ENCODE measurements at regions not wholly inside any gene's neighbourhood (a gene's known extent, or its start where the extent isn't known, plus 50 kb on each side); places are given as distances from the start of the nearest gene placed in this dataset.

GRCh38 chr3:66744521-66744920 is 243.7 kb upstream of the LRIG1 start:
- Histone ChIP-seq H4K91ac (replicated peaks; ENCODE audit: insufficient read length, low read length) (no peak overlapping the region), H3K27ac (ENCODE audit: low read depth, low read length) (no peak overlapping the region), H2BK20ac (ENCODE audit: low read length) (no peak overlapping the region), H3K14ac (ENCODE audit: insufficient read length) (no peak overlapping the region), H3K4me3 (ENCODE audit: extremely low read depth in 1 of 4, insufficient read depth in 2 of 4, low read depth in 3 of 4, low read length in 4 of 4) (no peak overlapping the region), H4K8ac (ENCODE audit: extremely low read depth, insufficient read depth, low read length) (no peak overlapping the region), H4K20me1 (replicated peaks in 1 of 2; ENCODE audit: control insufficient read depth in 1 of 2, insufficient read depth in 2 of 2, low read length in 2 of 2) (no peaks in the 10 kb centered on the region), H2BK120ac (replicated peaks; ENCODE audit: low read depth, low read length) (no peak overlapping the region), H3K79me1 (ENCODE audit: low read depth, low read length) (no peaks in the 10 kb centered on the region), H2BK5ac (ENCODE audit: low read depth, low read length) (no peak overlapping the region), H2BK12ac (ENCODE audit: low read depth, low read length) (no peak overlapping the region), H3K23me2 (ENCODE audit: low read depth, low read length) (no peaks in the 10 kb centered on the region), H3K36me3 (ENCODE audit: control insufficient read depth in 2 of 4, insufficient read depth in 4 of 4, low read length in 3 of 4) (no peaks in the 10 kb centered on the region), H4K5ac (ENCODE audit: insufficient read length, low read depth, low read length) (no peak overlapping the region), H3K27me3 (replicated peaks in 1 of 4; ENCODE audit: control insufficient read depth in 3 of 4, extremely low read depth in 1 of 4, insufficient read depth in 3 of 4, low read length in 3 of 4) (peaks cover 0 to 2% (median 0%) of the 10 kb centered on the region in 4 experiments; a peak in 1 of 7 replicates), H3K79me2 (ENCODE audit: control insufficient read depth in 1 of 2, insufficient read depth in 2 of 2, low read length in 2 of 2) (no peaks in the 10 kb centered on the region), H3K9me3 (ENCODE audit: insufficient read depth in 2 of 2, low read depth in 1 of 2, low read length in 1 of 2) (no peaks in the 10 kb centered on the region), H3K18ac (ENCODE audit: extremely low read depth, low read length) (no peak overlapping the region), H3K56ac (replicated peaks; ENCODE audit: insufficient read length, low read depth, low read length) (no peak overlapping the region), H2AFZ (ENCODE audit: low read length) (no peak overlapping the region), H2BK15ac (ENCODE audit: low read length) (no peak overlapping the region), H3K23ac (ENCODE audit: insufficient read length) (no peak overlapping the region), H2AK5ac (ENCODE audit: low read depth, low read length) (no peak overlapping the region), H3K4me1 (replicated peaks in 1 of 4; ENCODE audit: control insufficient read depth in 3 of 4, insufficient read depth in 4 of 4, low read length in 3 of 4) (no peaks in the 10 kb centered on the region), H3K9ac (replicated peaks in 1 of 4; ENCODE audit: extremely low read depth in 1 of 4, low read depth in 3 of 4, low read length in 3 of 4) (no peak overlapping the region), H3K4me2 (ENCODE audit: insufficient read depth in 1 of 2, low read depth in 2 of 2, low read length in 2 of 2) (no peak overlapping the region), H3K4ac (replicated peaks; ENCODE audit: insufficient read length, low read depth, low read length) (no peak overlapping the region)
- DNase-seq (ENCODE audit: low read depth in 1 of 2, low spot score in 2 of 2) (no peak), FAIRE-seq (no peak)
- POLR2A ChIA-PET (ENCODE audit: partially characterized antibody), result no interaction called here
- CTCF ChIA-PET (ENCODE audit: partially characterized antibody), result interaction anchor here (0.6 to 1.5 kb wide), 3 partner anchors 12 to 327 kb away, joined by 3 read pairs; no protein-coding TSS in a partner anchor
- WGBS, 2 experiments (ENCODE audit: extremely low coverage in 1 of 2, insufficient coverage in 1 of 2, insufficient read length in 1 of 2, insufficient replicate concordance in 2 of 2, low coverage in 1 of 2, low lambda C conversion rate in 2 of 2, missing lambda C conversion rate in 1 of 2), result 90% methylated on average over 1 of the region's 1 CpG; no CpG with 5 or more reads in 1 of the 2 experiments
- TF ChIP-seq CHD1 (IDR thresholded peaks at IDR 0.05; ENCODE audit: low read depth, low read length), result no peak
- TF ChIP-seq CHD2 (IDR thresholded peaks at IDR 0.05; ENCODE audit: low read length), result no peak
- TF ChIP-seq BCL11A (IDR thresholded peaks at IDR 0.05; ENCODE audit: low read depth in 2 of 2, low read length in 2 of 2), result no peak
- TF ChIP-seq RAD21 (IDR thresholded peaks at IDR 0.05 in 1 of 2, conservative IDR thresholded peaks at IDR 0.05 in 1 of 2; ENCODE audit: low read depth in 2 of 2, low read length in 2 of 2), result no peak
- TF ChIP-seq SIRT6 (IDR thresholded peaks at IDR 0.05; ENCODE audit: low read length), result no peak
- TF ChIP-seq CREB1 (IDR thresholded peaks at IDR 0.05), result no peak
- no peak for TF ChIP-seq EGR1 (IDR thresholded peaks at IDR 0.05; ENCODE audit: borderline replicate concordance, low read depth, low read length)
- no peak for TF ChIP-seq NANOG (IDR thresholded peaks at IDR 0.05; ENCODE audit: insufficient read depth, low read depth, low read length, poor library complexity, severe bottlenecking)
- no peak for TF ChIP-seq EZH2 (IDR thresholded peaks at IDR 0.05; ENCODE audit: low read depth, low read length, severe bottlenecking)
- TF ChIP-seq TAF1 (IDR thresholded peaks at IDR 0.05; ENCODE audit: low read depth, low read length), result no peak
- TF ChIP-seq PHF8 (conservative IDR thresholded peaks at IDR 0.05; ENCODE audit: low read depth, low read length), result no peak
- no peak for TF ChIP-seq USF2 (IDR thresholded peaks at IDR 0.05; ENCODE audit: low read length)
- no peak for TF ChIP-seq CBX8 (IDR thresholded peaks at IDR 0.05; ENCODE audit: borderline replicate concordance, low read depth, low read length)
- no peak for TF ChIP-seq KDM5A (IDR thresholded peaks at IDR 0.05; ENCODE audit: low read length)
- no peak for TF ChIP-seq TBP (IDR thresholded peaks at IDR 0.05; ENCODE audit: low read depth, low read length)

All from H1 (cell line).